ENCODE measurements at regions not wholly inside any gene's neighbourhood (a gene's known extent, or its start where the extent isn't known, plus 50 kb on each side); places are given as distances from the start of the nearest gene placed in this dataset.

- Histone ChIP-seq H4K20me1 (replicated peaks; ENCODE audit: control insufficient read depth, insufficient read depth, low read length) (no peaks in the 10 kb centered on the region), H3K4me3 (no peak overlapping the region), H2AFZ (ENCODE audit: low read depth, low read length) (no peak overlapping the region), H3K9me3 (replicated peaks; ENCODE audit: control insufficient read depth, insufficient read depth, low read depth, low read length) (no peaks in the 10 kb centered on the region), H3K4me1 (replicated peaks in 1 of 2; ENCODE audit: control insufficient read depth in 2 of 2, insufficient read depth in 2 of 2, low read length in 2 of 2) (no peaks in the 10 kb centered on the region), H3K27me3 (ENCODE audit: control insufficient read depth in 2 of 2, insufficient read depth in 2 of 2, low read length in 2 of 2) (no peaks in the 10 kb centered on the region), H3K79me2 (ENCODE audit: control insufficient read depth, insufficient read depth, low read length) (no peaks in the 10 kb centered on the region), H3K36me3 (ENCODE audit: control insufficient read depth, insufficient read depth, low read length) (no peaks in the 10 kb centered on the region), H3K4me2 (ENCODE audit: insufficient read depth, low read length) (no peak overlapping the region), H3K9me1 (ENCODE audit: control insufficient read depth, insufficient read depth, low read length) (no peaks in the 10 kb centered on the region), H3K9ac (ENCODE audit: insufficient read depth in 1 of 2, low read depth in 2 of 2, low read length in 2 of 2) (no peak overlapping the region), H3K27ac (ENCODE audit: extremely low read depth, low read depth, low read length) (no peak overlapping the region)
- CTCF ChIA-PET (ENCODE audit: low intra/inter-chr PET ratio) = no interaction called here
- in situ Hi-C loops (cut with MboI) (no loop called here), intact Hi-C loops (cut with micrococcal nuclease) (no loop called here)
- POLR2A ChIA-PET = interaction anchor here (0.7 kb wide), 1 partner anchor 24 kb away, joined by 3 read pairs; no protein-coding TSS in a partner anchor
- 20% methylated on average over 2 of the region's 3 CpGs for WGBS (ENCODE audit: insufficient coverage, low coverage, missing lambda C conversion rate)
- no peak for ATAC-seq
- no TSS peak for BruUV-seq (replicated peaks)
- FAIRE-seq = no peak
- no peak for DNase-seq (ENCODE audit: extremely low read depth in 1 of 4, low spot score in 3 of 4)
- no peak for TF ChIP-seq HSF4 (CRISPR knock-in tag; IDR thresholded peaks at IDR 0.05; ENCODE audit: borderline replicate concordance)
- TF ChIP-seq, protein P1, sequence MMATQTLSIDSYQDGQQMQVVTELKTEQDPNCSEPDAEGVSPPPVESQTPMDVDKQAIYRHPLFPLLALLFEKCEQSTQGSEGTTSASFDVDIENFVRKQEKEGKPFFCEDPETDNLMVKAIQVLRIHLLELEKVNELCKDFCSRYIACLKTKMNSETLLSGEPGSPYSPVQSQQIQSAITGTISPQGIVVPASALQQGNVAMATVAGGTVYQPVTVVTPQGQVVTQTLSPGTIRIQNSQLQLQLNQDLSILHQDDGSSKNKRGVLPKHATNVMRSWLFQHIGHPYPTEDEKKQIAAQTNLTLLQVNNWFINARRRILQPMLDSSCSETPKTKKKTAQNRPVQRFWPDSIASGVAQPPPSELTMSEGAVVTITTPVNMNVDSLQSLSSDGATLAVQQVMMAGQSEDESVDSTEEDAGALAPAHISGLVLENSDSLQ (IDR thresholded peaks at IDR 0.05) = no peak
- TF ChIP-seq PHF21A (IDR thresholded peaks at IDR 0.05; ENCODE audit: borderline replicate concordance, low read depth) = no peak
- TF ChIP-seq TAF1 (IDR thresholded peaks at IDR 0.05; ENCODE audit: control insufficient read depth, extremely low read depth, insufficient read depth, low read length, severe bottlenecking) = no peak
- no peak for TF ChIP-seq ZNF551 (CRISPR knock-in tag; IDR thresholded peaks at IDR 0.05)
- no peak for TF ChIP-seq NUFIP1 (IDR thresholded peaks at IDR 0.05; ENCODE audit: partially characterized antibody)
- TF ChIP-seq, protein P2, sequence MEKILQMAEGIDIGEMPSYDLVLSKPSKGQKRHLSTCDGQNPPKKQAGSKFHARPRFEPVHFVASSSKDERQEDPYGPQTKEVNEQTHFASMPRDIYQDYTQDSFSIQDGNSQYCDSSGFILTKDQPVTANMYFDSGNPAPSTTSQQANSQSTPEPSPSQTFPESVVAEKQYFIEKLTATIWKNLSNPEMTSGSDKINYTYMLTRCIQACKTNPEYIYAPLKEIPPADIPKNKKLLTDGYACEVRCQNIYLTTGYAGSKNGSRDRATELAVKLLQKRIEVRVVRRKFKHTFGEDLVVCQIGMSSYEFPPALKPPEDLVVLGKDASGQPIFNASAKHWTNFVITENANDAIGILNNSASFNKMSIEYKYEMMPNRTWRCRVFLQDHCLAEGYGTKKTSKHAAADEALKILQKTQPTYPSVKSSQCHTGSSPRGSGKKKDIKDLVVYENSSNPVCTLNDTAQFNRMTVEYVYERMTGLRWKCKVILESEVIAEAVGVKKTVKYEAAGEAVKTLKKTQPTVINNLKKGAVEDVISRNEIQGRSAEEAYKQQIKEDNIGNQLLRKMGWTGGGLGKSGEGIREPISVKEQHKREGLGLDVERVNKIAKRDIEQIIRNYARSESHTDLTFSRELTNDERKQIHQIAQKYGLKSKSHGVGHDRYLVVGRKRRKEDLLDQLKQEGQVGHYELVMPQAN (IDR thresholded peaks at IDR 0.05; ENCODE audit: borderline replicate concordance) = no peak
- TF ChIP-seq, protein P3, sequence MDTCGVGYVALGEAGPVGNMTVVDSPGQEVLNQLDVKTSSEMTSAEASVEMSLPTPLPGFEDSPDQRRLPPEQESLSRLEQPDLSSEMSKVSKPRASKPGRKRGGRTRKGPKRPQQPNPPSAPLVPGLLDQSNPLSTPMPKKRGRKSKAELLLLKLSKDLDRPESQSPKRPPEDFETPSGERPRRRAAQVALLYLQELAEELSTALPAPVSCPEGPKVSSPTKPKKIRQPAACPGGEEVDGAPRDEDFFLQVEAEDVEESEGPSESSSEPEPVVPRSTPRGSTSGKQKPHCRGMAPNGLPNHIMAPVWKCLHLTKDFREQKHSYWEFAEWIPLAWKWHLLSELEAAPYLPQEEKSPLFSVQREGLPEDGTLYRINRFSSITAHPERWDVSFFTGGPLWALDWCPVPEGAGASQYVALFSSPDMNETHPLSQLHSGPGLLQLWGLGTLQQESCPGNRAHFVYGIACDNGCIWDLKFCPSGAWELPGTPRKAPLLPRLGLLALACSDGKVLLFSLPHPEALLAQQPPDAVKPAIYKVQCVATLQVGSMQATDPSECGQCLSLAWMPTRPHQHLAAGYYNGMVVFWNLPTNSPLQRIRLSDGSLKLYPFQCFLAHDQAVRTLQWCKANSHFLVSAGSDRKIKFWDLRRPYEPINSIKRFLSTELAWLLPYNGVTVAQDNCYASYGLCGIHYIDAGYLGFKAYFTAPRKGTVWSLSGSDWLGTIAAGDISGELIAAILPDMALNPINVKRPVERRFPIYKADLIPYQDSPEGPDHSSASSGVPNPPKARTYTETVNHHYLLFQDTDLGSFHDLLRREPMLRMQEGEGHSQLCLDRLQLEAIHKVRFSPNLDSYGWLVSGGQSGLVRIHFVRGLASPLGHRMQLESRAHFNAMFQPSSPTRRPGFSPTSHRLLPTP (IDR thresholded peaks at IDR 0.05; ENCODE audit: borderline replicate concordance, extremely low read depth, insufficient read length) = no peak
- no peak for TF ChIP-seq ZBTB1 (CRISPR knock-in tag; IDR thresholded peaks at IDR 0.05; ENCODE audit: borderline replicate concordance, low read depth)
- no peak for TF ChIP-seq CXXC5 (CRISPR knock-in tag; IDR thresholded peaks at IDR 0.05)
- TF ChIP-seq LARP7 (IDR thresholded peaks at IDR 0.05) = no peak
- TF ChIP-seq HNRNPL (IDR thresholded peaks at IDR 0.05; ENCODE audit: low read depth, low read length) = no peak
- no peak for TF ChIP-seq KLF13 (tag; IDR thresholded peaks at IDR 0.05; ENCODE audit: borderline replicate concordance, low read depth)
Measured at GRCh38 chr18:60018618-60019462, 119.0 kb downstream of the PMAIP1 start.

Data from K562 (cell line).